Occipital lobe (tissue), 1 donor: ENCODE measurements at regions not wholly inside any gene's neighbourhood (a gene's known extent, or its start where the extent isn't known, plus 50 kb on each side); places are given as distances from the start of the nearest gene placed in this dataset.

Experiments
- DNase-seq: peaks from one replicate; lab custom pipeline; 2025; lab: John Stamatoyannopoulos, UW

DNA sequence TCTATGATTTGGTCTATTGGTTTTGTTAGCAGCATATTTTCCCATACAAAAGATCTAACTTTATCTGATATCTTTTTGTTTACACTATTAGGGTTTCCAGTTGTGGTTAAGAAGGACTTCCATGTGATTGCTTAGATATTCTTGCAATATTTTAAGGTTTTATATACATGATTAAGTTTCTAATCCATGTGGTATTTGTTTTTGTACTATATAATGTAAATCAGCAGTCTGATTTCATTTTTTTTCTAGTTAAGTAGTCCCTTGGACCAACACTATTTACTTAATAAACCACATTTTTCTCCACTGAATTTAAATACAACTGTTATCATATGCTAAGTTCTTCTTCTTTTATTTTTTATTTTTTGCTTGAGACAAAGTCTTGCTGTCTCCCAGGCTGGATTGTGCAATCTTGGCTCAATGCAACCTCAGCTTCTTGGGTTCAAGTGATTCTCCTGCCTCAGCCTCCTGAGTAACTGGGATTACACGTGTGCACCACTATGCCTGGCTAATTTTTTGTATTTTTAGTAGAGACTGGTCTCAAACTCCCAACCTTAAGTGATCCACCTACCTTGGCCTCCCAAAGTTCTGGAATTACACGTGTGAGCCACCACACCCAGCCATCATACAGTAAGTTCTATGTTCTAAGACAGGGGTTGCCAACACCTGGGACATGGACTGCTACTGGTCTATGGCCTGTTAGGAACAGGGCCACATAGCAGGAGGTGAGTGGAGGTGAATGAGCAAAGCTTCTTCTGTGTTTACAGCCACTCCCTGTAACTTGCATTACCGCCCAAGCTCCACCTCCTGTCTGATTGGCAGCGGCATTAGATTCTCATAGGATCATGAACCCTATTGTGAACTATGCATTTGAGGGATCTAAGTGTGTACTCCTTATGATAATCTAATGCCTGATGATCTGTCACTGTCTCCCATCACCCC lies 58.5 kb upstream of the RAB27B start:
- DNase-seq: no peak

DNA sequence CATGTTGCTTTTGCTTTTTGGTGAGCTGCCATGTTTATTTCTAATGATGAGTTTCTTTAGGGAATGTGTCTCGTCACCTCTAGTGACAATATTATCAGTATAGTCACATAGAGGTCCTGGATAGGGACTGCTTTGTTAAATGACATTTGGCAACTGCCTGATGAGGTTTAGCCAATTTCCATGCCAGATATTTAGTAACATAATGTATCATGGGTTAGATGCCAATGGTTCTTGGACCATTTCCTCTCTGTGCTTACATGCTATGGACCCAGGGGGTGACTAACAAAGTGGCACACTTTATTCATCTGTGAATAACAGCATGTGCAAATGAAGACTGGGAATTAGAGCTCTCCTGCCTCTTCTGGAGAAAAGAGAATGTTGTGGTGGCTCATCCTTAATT lies 56.2 kb upstream of the RAB27B start:
- DNase-seq: no peak

DNA sequence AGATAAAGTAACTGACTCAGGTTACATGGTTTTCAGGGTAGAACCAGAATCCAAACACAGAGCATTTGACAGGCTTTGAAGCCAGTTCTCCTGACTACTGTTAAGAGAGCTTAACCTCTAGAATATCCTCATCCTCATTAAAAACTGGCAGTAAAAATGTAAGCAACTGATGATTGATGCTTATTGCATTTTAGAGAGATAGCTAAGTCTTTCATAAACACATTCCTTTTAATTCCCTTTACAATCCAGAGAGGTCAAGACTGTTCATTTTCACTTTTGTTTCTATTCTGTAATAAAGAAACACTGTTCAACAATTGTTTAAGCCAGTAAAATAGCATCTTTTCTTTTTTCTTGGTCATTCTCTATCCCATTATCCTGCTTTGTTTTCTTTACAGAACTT lies 53.9 kb upstream of the RAB27B start:
- no peak for DNase-seq

DNA sequence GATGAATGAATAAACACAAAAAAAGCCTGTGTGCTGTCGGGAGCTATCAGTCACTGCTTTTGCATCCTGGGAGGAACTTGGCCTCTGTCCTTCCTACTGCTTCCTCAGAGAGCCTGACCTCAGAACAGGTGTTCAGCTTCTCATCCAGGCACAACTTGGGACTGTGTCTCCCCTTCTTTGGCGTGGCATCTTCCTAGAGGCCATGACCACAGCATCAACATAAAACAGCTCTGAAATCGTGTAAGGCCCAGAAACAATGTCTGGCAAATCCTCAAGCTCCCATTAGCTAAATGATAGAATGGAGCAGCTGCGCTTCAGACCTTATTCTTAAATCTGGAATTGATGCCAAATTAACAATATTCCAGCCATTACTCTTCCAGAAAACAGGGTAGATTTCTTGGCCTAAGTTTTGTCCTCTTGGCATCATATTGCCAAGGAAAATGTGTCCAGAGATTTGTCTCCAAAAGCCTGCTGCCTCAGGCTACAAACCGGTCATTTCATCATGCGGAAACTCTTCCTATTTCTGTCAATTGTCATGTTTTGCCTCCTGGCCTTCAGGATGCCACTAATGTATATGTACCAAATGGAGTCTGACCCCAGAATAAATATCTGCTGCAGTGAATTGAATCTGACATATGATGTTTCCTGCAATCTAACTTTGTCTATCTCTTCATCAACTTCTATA lies 53.2 kb upstream of the RAB27B start:
- no peak for DNase-seq

DNA sequence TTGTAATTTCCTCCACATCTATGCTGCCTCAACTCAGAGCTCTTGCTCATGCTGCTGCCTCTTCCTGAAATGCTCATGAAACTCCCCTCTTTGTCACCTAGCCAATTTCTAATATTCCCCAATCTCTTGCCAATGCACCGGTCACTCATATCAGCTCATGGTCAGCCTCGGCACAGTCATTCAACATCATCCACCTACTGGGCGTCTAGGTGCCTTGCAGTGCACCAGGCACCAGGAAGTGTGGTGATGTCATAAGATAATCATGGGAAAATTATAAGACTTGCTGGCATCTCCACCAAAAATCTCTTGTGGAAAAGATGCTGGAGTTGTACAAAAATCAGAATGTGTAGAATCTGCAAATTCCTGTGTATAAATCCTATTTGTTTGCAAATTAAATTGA lies 52.6 kb upstream of the RAB27B start:
- DNase-seq: no peak

DNA sequence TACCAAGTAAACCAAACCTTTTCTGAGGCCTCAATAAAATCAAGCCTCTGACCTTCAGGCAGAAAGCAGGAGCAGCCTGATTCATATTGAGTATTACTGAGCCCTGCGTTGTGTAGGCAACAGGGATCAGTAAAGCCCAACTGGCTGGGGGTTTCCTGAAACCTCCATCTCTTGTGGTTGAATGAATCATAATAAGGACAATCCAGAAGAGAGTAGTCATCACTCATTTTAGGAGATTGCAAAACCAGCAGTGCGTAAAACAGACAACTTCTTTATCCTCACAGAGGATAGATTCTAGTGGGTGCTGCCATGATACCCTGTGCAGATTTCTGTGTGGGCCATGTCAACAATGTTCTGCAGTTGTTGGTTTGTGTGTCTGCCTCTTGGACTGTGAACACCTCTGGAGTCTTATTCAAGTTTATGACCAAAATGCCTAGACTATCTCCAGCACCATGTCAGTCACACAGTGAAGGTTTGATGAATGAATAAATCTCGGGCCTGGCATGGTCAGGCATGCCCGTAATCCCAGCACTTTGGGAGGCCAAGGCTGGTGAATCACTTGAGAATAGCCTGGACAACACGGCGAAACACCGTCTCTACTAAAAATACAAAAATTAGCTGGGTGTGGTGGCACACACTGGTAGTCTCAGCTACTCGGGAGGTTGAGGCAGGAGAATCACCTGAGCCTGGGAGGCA lies 51.8 kb upstream of the RAB27B start:
- no peak for DNase-seq

DNA sequence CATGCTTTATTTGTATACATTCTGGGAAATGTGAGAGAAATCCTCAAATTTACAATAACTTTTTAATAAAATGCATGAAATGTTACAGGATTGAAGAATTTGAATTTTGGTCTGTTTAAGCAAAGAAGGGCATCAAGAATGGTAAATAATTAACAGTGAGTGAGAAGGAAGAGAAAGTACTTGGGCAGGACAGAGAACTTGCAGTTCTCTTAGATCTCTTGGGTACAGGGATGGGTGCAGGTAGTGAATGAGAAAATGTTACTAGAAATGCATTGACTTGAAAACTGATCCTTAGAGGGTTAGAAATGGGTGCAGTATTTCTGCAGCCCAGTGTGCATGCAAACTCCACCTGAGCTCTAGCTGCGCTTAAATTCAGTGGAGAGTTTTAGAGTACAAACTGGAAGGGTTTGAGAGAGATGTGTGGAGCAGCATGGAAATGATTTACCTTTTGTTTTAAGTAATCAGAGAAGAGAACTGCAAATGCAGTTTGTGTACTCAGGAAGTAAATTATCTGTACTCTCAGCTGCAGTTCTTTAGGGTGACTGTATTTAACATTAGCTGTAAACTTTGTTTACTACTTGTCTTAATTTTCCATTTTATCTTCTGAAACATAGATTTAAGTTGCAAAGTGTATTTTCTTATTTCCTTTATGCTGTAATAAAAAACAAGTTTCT lies 51.0 kb upstream of the RAB27B start:
- DNase-seq: no peak

DNA sequence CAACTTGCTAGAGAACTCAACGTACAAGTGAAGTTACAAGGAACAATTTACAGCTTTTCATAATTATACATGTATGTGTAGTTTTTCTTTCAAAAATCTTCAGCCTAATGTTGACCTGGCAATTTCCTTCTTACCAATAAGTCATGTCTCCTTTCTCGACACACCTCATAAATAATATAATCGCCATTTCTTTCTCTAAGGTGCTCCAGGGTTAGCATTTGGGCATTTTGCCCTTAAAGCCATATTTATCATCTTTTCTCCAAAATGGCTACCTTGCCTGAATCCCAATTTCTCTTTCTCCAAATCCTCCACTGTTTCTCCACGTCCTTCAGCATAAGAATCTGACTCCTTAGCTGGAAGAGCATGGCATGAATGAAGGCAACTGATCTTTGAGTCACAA lies 50.3 kb upstream of the RAB27B start:
- no peak for DNase-seq
